HCT116 (cell line): ENCODE measurements at regions not wholly inside any gene's neighbourhood (a gene's known extent, or its start where the extent isn't known, plus 50 kb on each side); places are given as distances from the start of the nearest gene placed in this dataset.
A peak's percentile ranks its signal among the peaks of the same experiment; 100 is the strongest.

Source experiments
- ATAC-seq: fragments of 200-7000 bp; cut with Tn5 transposase; 2 replicates; pipeline ENCODE4 v1.9.1; 2020; ENCODE audit warnings: mild to moderate bottlenecking, moderate library complexity
- BruUV-seq: library from RNA; stranded (reverse); fragments of 400-500 nt; replicated peaks from 2 replicates; lab custom pipeline; 2021; lab: Mats Ljungman, UMichigan
- CTCF ChIA-PET: fragments of 300-600 bp; sonication (Branson Sonifier 250); formaldehyde crosslinking; loops from one replicate; lab custom pipeline; 2021; ENCODE audit warnings: antibody characterized with exemption; lab: Charles Lee
- POLR2A ChIA-PET: fragments of 300-600, 350-600 bp; sonication (Branson Sonifier 250); formaldehyde crosslinking; loops from one replicate; lab custom pipeline; 2021; ENCODE audit warnings: antibody characterized with exemption; lab: Charles Lee
- RAD21 ChIA-PET, 2 experiments: fragments of 300-600 bp; sonication (Branson Sonifier 250); formaldehyde crosslinking; loops; one replicate each; lab custom pipeline; 2023; ENCODE audit warnings: low total read pairs in 2 of 2; ENCODE audit not compliant: uncharacterized antibody in 2 of 2, unreplicated experiment in 2 of 2, low non-redundant PET in 1 of 2; lab: Charles Lee
- DNase-seq: peaks from one replicate; pipeline ENCODE4 v3.0.0-alpha.2; 2010; ENCODE audit warnings: low read depth, low spot score
- H2AFZ ChIP-seq: fragments of 200-600 bp; shearing (Covaris generic), sonication (generic); 2 replicates; pipeline ENCODE4 v1.6.1; 2017; ENCODE audit warnings: low read depth, mixed run types, mixed read lengths, antibody characterized with exemption, low read length; ENCODE audit not compliant: poor library complexity, severe bottlenecking
- H3K27ac ChIP-seq: 2 replicates; pipeline ENCODE4 v1.5.1; 2012; ENCODE audit warnings: low read depth, low read length
- H3K27me3 ChIP-seq: fragments of 200-600 bp; sonication (generic); 2 replicates; pipeline ENCODE4 v1.6.1; 2016; ENCODE audit warnings: mixed run types, low read length, mixed read lengths; ENCODE audit not compliant: insufficient read depth
- H3K36me3 ChIP-seq, 2 experiments: fragments of 200-500 bp in 1 of 2; fragments of 200-600 bp in 1 of 2; sonication (Bioruptor generic) in 1 of 2; sonication (generic) in 1 of 2; 2 replicates each; pipeline versions ENCODE4 v1.5.1 to v1.6.1; 2014 to 2016; ENCODE audit warnings: low read length in 2 of 2, inconsistent platforms in 1 of 2, mixed read lengths in 1 of 2, mixed run types in 1 of 2; ENCODE audit not compliant: insufficient read depth in 2 of 2, control insufficient read depth in 1 of 2
- H3K4me1 ChIP-seq, 2 experiments: fragments of 200-600 bp in 1 of 2; sonication (generic) in 1 of 2; 2 replicates each; pipeline versions ENCODE4 v1.5.1 to v1.6.1; 2012 to 2017; ENCODE audit warnings: low read length in 2 of 2, inconsistent platforms in 1 of 2, mild to moderate bottlenecking in 1 of 2, mixed read lengths in 1 of 2, mixed run types in 1 of 2, moderate library complexity in 1 of 2; ENCODE audit not compliant: insufficient read depth in 2 of 2, control insufficient read depth in 1 of 2
- H3K4me2 ChIP-seq: fragments of 200-600 bp; sonication (generic); 2 replicates; pipeline ENCODE4 v1.6.1; 2017; ENCODE audit warnings: mixed run types, low read length, mixed read lengths
- H3K4me3 ChIP-seq, 2 experiments: fragments of 200-600 bp in 1 of 2; sonication (generic) in 1 of 2; replicated peaks in 1 of 2; 2 replicates each; pipeline ENCODE4 v1.5.1; 2011 to 2016; ENCODE audit warnings: low read length in 2 of 2, control low read depth in 1 of 2, low read depth in 1 of 2, mild to moderate bottlenecking in 1 of 2, mixed read lengths in 1 of 2, mixed run types in 1 of 2
- H3K79me2 ChIP-seq: fragments of 200-600 bp; sonication (generic); 2 replicates; pipeline ENCODE4 v1.6.1; 2017; ENCODE audit warnings: mild to moderate bottlenecking, mixed run types, low read length, moderate library complexity, mixed read lengths; ENCODE audit not compliant: insufficient read depth
- H3K9ac ChIP-seq: fragments of 200-600 bp; sonication (generic); 2 replicates; pipeline ENCODE4 v1.6.1; 2016; ENCODE audit warnings: low read length, mixed read lengths
- H3K9me2 ChIP-seq: fragments of 200-600 bp; sonication (generic), shearing (Covaris generic); 2 replicates; pipeline ENCODE4 v1.6.1; 2017; ENCODE audit warnings: mixed run types, mild to moderate bottlenecking, moderate library complexity; ENCODE audit not compliant: insufficient read depth
- H3K9me3 ChIP-seq, 2 experiments: fragments of 200-500 bp in 1 of 2; fragments of 200-600 bp in 1 of 2; sonication (Bioruptor generic) in 1 of 2; sonication (generic) in 1 of 2; 2 replicates each; pipeline ENCODE4 v1.6.1; 2014 to 2017; ENCODE audit warnings: low read length in 2 of 2, mixed read lengths in 2 of 2, inconsistent platforms in 1 of 2, low read depth in 1 of 2, mild to moderate bottlenecking in 1 of 2, mixed run types in 1 of 2, moderate library complexity in 1 of 2; ENCODE audit not compliant: control insufficient read depth in 1 of 2, insufficient read depth in 1 of 2
- H4K20me1 ChIP-seq: fragments of 200-600 bp; sonication (generic), shearing (Covaris generic); 2 replicates; pipeline ENCODE4 v1.6.1; 2017; ENCODE audit warnings: mixed run types, mild to moderate bottlenecking, moderate library complexity; ENCODE audit not compliant: insufficient read depth
- CTCF ChIP-seq, 3 experiments: fragments of 200-600 bp in 1 of 3; sonication (generic) in 1 of 3; IDR thresholded peaks in 2 of 3; conservative IDR thresholded peaks in 1 of 3; 2 replicates each; pipeline ENCODE4 v1.5.1; 2012 to 2017; ENCODE audit warnings: low read depth in 2 of 3, low read length in 2 of 3, antibody characterized with exemption in 1 of 3, borderline replicate concordance in 1 of 3, control low read depth in 1 of 3, mild to moderate bottlenecking in 1 of 3, mixed read lengths in 1 of 3, mixed run types in 1 of 3, moderate library complexity in 1 of 3; ENCODE audit not compliant: insufficient read depth in 1 of 3
- EGR1 ChIP-seq: IDR thresholded peaks from 2 replicates; pipeline ENCODE4 v1.6.1; 2012; ENCODE audit warnings: low read depth
- ELF1 ChIP-seq: IDR thresholded peaks from 2 replicates; pipeline ENCODE4 v1.6.1; 2012; ENCODE audit warnings: low read depth, borderline replicate concordance
- EZH2 ChIP-seq: fragments of 200-600 bp; sonication (generic); IDR thresholded peaks from 2 replicates; pipeline ENCODE4 v1.6.1; 2017; ENCODE audit warnings: antibody characterized with exemption, mixed run types
- EZH2phosphoT487 ChIP-seq: fragments of 200-600 bp; IDR thresholded peaks from 2 replicates; pipeline ENCODE4 v1.6.1; 2018; ENCODE audit warnings: antibody characterized with exemption, borderline replicate concordance
- POLR2AphosphoS5 ChIP-seq: IDR thresholded peaks from 2 replicates; pipeline ENCODE4 v1.6.1; 2011; ENCODE audit warnings: mild to moderate bottlenecking, low read depth, low read length, moderate library complexity
- TCF7L2 ChIP-seq: IDR thresholded peaks from 2 replicates; pipeline ENCODE4 v1.7.0; 2011; ENCODE audit warnings: borderline replicate concordance, inconsistent platforms; ENCODE audit not compliant: insufficient read depth, insufficient read length; ENCODE audit errors: extremely low read depth
- ZNF274 ChIP-seq: fragments of 200-500 bp; sonication (Bioruptor generic); IDR thresholded peaks from 2 replicates; pipeline ENCODE4 v1.6.1; 2014; ENCODE audit warnings: mild to moderate bottlenecking, low read depth, low read length, inconsistent platforms
- intact Hi-C: fragments of 100-400 bp; cut with micrococcal nuclease; formaldehyde crosslinking; loops from 2 replicates; pipeline ENCODE4 v1.10.0; 2022

GRCh38 chr21:23853796-23854379 is 1753.4 kb downstream of the MRPL39 start:
- H3K4me3 ChIP-seq, result no peak overlapping the region
- ChIA-PET CTCF (no interaction called here), RAD21 (no interaction called here), POLR2A (no interaction called here)
- peaks cover 11 to 24% of the 10 kb centered on the region in 2 experiments; a peak in 2 of 4 replicates for H3K9me3 ChIP-seq
- H3K36me3 ChIP-seq, result no peaks in the 10 kb centered on the region
- no peak overlapping the region for H3K9ac ChIP-seq
- no peaks in the 10 kb centered on the region for H3K79me2 ChIP-seq
- H3K27ac ChIP-seq, result no peak overlapping the region
- no TSS peak for BruUV-seq
- H4K20me1 ChIP-seq, result no peaks in the 10 kb centered on the region
- ATAC-seq, result no peak
- H3K4me2 ChIP-seq, result no peak overlapping the region
- TF ChIP-seq ZNF274 (no peak), EZH2phosphoT487 (no peak), TCF7L2 (no peak), EZH2 (no peak), CTCF (IDR thresholded peaks at IDR 0.05 in 2 of 3, conservative IDR thresholded peaks at IDR 0.05 in 1 of 3; ENCODE audit: borderline replicate concordance in 1 of 3, insufficient read depth in 1 of 3, low read depth in 2 of 3, low read length in 2 of 3) (peak in 1 of 3 experiments; percentile 3; a peak in 1 of 6 replicates), EGR1 (no peak), ELF1 (no peak), POLR2AphosphoS5 (no peak)
- H3K4me1 ChIP-seq, result no peaks in the 10 kb centered on the region
- intact Hi-C loops, result no loop called here
- no peak for DNase-seq
- no peaks in the 10 kb centered on the region for H3K27me3 ChIP-seq
- no peaks in the 10 kb centered on the region for H3K9me2 ChIP-seq
- no peak overlapping the region for H2AFZ ChIP-seq
